ENCODE measurements at regions not wholly inside any gene's neighbourhood (a gene's known extent, or its start where the extent isn't known, plus 50 kb on each side); places are given as distances from the start of the nearest gene placed in this dataset.

DNA sequence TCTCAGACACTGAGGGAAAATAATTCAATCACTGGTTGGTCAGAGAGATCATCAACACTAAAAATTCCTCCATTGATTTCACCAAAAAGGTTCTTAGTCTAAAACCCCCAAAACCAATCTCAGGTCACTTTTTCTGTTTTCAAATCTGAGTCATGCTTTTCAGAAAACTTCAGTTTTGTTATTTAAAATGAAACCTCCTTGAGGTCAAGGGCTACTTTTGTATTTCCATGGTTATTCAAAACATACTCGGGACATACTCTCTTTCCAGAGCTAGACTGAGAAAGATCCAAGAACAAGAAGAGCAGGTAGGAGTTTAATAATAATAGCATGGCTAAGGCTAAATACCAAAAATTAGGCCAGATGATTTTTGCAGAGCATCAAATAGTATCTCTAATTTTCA, 152.8 kb downstream of the SDHAF3 start:
- POLR2A ChIA-PET: no interaction called here

DNA sequence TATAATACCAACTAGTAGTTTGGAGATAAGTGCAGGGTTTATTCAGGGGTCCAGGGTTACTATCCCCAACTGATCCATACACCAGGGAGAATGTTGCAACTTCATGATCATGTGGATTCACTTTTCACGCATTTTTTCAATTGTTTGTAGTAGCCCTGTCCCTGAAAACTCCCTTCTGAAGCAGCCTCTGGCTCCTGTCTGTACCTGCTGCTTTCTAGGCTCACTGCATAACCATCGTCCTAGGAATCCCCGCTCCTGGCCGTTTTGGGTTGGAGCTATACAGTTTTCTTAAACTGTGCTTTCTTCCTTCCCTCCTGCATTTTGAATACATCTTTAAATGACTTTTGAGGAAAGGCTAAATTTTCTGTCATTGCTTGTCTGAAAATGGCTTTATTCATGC, 154.1 kb downstream of the SDHAF3 start:
- Mint-ChIP-seq H3K36me3 (no peaks in the 10 kb centered on the region), H3K27ac (no peak overlapping the region), H3K9me3 (no peaks in the 10 kb centered on the region), H3K4me3 (no peak overlapping the region), H3K27me3 (ENCODE audit: low read depth) (no peaks in the 10 kb centered on the region), H3K4me1 (peaks cover 35% of the 10 kb centered on the region)
- ChIA-PET CTCF (no interaction called here), POLR2A (no interaction called here)
- no peak for DNase-seq (ENCODE audit: low spot score)
- peak; percentile 53; the same call in 1 of the 2 replicates for ATAC-seq
- TF ChIP-seq, protein P1, sequence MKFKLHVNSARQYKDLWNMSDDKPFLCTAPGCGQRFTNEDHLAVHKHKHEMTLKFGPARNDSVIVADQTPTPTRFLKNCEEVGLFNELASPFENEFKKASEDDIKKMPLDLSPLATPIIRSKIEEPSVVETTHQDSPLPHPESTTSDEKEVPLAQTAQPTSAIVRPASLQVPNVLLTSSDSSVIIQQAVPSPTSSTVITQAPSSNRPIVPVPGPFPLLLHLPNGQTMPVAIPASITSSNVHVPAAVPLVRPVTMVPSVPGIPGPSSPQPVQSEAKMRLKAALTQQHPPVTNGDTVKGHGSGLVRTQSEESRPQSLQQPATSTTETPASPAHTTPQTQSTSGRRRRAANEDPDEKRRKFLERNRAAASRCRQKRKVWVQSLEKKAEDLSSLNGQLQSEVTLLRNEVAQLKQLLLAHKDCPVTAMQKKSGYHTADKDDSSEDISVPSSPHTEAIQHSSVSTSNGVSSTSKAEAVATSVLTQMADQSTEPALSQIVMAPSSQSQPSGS (CRISPR knock-in tag; IDR thresholded peaks at IDR 0.05; ENCODE audit: borderline replicate concordance, low read depth): no peak
- TF ChIP-seq CBFB (CRISPR knock-in tag; IDR thresholded peaks at IDR 0.05; ENCODE audit: low read depth) (no peak), FOXJ3 (CRISPR knock-in tag; IDR thresholded peaks at IDR 0.05; ENCODE audit: borderline replicate concordance) (no peak), CREM (CRISPR knock-in tag; IDR thresholded peaks at IDR 0.05) (no peak)
- TF ChIP-seq, protein P2, sequence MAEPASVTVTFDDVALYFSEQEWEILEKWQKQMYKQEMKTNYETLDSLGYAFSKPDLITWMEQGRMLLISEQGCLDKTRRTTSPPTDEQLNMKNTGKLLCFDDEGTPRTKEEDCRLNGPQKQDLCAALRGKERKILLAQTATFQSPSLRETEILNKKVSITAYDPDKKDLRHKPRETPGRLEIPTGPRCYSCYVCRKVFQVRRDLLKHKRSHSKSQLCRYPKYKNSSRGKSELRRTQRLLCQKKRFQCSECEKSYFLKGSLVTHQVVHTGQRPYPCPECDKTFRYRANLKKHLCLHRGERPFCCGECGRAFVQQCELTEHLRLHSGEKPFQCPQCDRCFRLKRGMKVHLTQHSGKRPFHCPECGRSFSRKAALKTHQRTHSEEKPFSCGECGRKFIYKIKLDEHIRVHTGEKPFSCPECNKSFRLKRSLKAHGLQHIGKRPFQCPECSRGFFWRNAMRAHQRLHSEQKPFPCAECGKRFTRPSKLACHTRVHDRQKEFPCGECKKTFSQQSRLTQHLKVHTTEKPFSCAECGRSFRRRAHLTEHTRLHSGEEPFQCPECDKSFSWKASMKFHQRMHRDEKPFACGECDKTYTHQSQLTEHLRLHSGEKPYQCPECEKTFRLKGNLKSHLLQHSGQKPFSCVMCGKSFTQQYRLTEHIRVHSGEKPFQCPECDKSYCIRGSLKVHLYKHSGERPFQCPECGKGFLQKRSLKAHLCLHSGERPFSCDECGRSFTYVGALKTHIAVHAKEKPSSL (CRISPR knock-in tag; conservative IDR thresholded peaks at IDR 0.05): no peak
- TF ChIP-seq, protein P3, sequence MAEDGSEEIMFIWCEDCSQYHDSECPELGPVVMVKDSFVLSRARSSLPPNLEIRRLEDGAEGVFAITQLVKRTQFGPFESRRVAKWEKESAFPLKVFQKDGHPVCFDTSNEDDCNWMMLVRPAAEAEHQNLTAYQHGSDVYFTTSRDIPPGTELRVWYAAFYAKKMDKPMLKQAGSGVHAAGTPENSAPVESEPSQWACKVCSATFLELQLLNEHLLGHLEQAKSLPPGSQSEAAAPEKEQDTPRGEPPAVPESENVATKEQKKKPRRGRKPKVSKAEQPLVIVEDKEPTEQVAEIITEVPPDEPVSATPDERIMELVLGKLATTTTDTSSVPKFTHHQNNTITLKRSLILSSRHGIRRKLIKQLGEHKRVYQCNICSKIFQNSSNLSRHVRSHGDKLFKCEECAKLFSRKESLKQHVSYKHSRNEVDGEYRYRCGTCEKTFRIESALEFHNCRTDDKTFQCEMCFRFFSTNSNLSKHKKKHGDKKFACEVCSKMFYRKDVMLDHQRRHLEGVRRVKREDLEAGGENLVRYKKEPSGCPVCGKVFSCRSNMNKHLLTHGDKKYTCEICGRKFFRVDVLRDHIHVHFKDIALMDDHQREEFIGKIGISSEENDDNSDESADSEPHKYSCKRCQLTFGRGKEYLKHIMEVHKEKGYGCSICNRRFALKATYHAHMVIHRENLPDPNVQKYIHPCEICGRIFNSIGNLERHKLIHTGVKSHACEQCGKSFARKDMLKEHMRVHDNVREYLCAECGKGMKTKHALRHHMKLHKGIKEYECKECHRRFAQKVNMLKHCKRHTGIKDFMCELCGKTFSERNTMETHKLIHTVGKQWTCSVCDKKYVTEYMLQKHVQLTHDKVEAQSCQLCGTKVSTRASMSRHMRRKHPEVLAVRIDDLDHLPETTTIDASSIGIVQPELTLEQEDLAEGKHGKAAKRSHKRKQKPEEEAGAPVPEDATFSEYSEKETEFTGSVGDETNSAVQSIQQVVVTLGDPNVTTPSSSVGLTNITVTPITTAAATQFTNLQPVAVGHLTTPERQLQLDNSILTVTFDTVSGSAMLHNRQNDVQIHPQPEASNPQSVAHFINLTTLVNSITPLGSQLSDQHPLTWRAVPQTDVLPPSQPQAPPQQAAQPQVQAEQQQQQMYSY (CRISPR knock-in tag; IDR thresholded peaks at IDR 0.05): no peak

More for the DNA sequence above, 152.8 kb downstream of the SDHAF3 start:
- Mint-ChIP-seq H3K4me3 (no peak overlapping the region), H3K9me3 (no peaks in the 10 kb centered on the region), H3K36me3 (no peaks in the 10 kb centered on the region), H3K27me3 (ENCODE audit: low read depth) (no peaks in the 10 kb centered on the region), H3K4me1 (peaks cover 35% of the 10 kb centered on the region), H3K27ac (peak overlapping the region; percentile 39; the same call in 1 of the 2 replicates)
- DNase-seq (ENCODE audit: low spot score): no peak
- CTCF ChIA-PET: no interaction called here
- no peak for ATAC-seq
- TF ChIP-seq, protein P4, sequence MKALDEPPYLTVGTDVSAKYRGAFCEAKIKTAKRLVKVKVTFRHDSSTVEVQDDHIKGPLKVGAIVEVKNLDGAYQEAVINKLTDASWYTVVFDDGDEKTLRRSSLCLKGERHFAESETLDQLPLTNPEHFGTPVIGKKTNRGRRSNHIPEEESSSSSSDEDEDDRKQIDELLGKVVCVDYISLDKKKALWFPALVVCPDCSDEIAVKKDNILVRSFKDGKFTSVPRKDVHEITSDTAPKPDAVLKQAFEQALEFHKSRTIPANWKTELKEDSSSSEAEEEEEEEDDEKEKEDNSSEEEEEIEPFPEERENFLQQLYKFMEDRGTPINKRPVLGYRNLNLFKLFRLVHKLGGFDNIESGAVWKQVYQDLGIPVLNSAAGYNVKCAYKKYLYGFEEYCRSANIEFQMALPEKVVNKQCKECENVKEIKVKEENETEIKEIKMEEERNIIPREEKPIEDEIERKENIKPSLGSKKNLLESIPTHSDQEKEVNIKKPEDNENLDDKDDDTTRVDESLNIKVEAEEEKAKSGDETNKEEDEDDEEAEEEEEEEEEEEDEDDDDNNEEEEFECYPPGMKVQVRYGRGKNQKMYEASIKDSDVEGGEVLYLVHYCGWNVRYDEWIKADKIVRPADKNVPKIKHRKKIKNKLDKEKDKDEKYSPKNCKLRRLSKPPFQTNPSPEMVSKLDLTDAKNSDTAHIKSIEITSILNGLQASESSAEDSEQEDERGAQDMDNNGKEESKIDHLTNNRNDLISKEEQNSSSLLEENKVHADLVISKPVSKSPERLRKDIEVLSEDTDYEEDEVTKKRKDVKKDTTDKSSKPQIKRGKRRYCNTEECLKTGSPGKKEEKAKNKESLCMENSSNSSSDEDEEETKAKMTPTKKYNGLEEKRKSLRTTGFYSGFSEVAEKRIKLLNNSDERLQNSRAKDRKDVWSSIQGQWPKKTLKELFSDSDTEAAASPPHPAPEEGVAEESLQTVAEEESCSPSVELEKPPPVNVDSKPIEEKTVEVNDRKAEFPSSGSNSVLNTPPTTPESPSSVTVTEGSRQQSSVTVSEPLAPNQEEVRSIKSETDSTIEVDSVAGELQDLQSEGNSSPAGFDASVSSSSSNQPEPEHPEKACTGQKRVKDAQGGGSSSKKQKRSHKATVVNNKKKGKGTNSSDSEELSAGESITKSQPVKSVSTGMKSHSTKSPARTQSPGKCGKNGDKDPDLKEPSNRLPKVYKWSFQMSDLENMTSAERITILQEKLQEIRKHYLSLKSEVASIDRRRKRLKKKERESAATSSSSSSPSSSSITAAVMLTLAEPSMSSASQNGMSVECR (CRISPR knock-in tag; IDR thresholded peaks at IDR 0.05; ENCODE audit: borderline replicate concordance): no peak
- no peak for TF ChIP-seq ZNF317 (CRISPR knock-in tag; IDR thresholded peaks at IDR 0.05; ENCODE audit: borderline replicate concordance, low read depth)
- TF ChIP-seq, protein P5, sequence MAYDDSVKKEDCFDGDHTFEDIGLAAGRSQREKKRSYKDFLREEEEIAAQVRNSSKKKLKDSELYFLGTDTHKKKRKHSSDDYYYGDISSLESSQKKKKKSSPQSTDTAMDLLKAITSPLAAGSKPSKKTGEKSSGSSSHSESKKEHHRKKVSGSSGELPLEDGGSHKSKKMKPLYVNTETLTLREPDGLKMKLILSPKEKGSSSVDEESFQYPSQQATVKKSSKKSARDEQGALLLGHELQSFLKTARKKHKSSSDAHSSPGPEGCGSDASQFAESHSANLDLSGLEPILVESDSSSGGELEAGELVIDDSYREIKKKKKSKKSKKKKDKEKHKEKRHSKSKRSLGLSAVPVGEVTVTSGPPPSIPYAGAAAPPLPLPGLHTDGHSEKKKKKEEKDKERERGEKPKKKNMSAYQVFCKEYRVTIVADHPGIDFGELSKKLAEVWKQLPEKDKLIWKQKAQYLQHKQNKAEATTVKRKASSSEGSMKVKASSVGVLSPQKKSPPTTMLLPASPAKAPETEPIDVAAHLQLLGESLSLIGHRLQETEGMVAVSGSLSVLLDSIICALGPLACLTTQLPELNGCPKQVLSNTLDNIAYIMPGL (CRISPR knock-in tag; IDR thresholded peaks at IDR 0.05): no peak
- TF ChIP-seq PRRX2 (CRISPR knock-in tag; IDR thresholded peaks at IDR 0.05): no peak
- TF ChIP-seq, protein P6, sequence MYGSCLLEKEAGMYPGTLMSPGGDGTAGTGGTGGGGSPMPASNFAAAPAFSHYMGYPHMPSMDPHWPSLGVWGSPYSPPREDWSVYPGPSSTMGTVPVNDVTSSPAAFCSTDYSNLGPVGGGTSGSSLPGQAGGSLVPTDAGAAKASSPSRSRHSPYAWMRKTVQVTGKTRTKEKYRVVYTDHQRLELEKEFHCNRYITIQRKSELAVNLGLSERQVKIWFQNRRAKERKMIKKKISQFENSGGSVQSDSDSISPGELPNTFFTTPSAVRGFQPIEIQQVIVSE (CRISPR knock-in tag; IDR thresholded peaks at IDR 0.05; ENCODE audit: borderline replicate concordance): no peak
- TF ChIP-seq, protein P7, sequence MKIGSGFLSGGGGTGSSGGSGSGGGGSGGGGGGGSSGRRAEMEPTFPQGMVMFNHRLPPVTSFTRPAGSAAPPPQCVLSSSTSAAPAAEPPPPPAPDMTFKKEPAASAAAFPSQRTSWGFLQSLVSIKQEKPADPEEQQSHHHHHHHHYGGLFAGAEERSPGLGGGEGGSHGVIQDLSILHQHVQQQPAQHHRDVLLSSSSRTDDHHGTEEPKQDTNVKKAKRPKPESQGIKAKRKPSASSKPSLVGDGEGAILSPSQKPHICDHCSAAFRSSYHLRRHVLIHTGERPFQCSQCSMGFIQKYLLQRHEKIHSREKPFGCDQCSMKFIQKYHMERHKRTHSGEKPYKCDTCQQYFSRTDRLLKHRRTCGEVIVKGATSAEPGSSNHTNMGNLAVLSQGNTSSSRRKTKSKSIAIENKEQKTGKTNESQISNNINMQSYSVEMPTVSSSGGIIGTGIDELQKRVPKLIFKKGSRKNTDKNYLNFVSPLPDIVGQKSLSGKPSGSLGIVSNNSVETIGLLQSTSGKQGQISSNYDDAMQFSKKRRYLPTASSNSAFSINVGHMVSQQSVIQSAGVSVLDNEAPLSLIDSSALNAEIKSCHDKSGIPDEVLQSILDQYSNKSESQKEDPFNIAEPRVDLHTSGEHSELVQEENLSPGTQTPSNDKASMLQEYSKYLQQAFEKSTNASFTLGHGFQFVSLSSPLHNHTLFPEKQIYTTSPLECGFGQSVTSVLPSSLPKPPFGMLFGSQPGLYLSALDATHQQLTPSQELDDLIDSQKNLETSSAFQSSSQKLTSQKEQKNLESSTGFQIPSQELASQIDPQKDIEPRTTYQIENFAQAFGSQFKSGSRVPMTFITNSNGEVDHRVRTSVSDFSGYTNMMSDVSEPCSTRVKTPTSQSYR (CRISPR knock-in tag; IDR thresholded peaks at IDR 0.05): no peak
- TF ChIP-seq ZNF423 (CRISPR knock-in tag; IDR thresholded peaks at IDR 0.05): no peak
- TF ChIP-seq FOXK1 (CRISPR knock-in tag; IDR thresholded peaks at IDR 0.05): no peak
- TF ChIP-seq ZNF138 (CRISPR knock-in tag; conservative IDR thresholded peaks at IDR 0.05): no peak
- TF ChIP-seq MXD4 (CRISPR knock-in tag; IDR thresholded peaks at IDR 0.05; ENCODE audit: borderline replicate concordance): no peak

Data from WTC11 (cell line).